ENCODE measurements at regions not wholly inside any gene's neighbourhood (a gene's known extent, or its start where the extent isn't known, plus 50 kb on each side); places are given as distances from the start of the nearest gene placed in this dataset.
"Not testable (repeated sequence)": the region's sequence is repeated elsewhere in the genome, so short reads cannot be mapped to it uniquely, and the experiment has no call there.

- no peak for DNase-seq (ENCODE audit: low read depth)
Observed at GRCh38 chr16:17561056-17561455, 90.3 kb upstream of the XYLT1 start.

GRCh38 chr16:17560548-17560947, 89.8 kb upstream of the XYLT1 start:
- no peak for DNase-seq (ENCODE audit: low read depth)

- no peak for DNase-seq (ENCODE audit: low read depth)
Observed at GRCh38 chr16:17559394-17559793, 88.6 kb upstream of the XYLT1 start.

DNA sequence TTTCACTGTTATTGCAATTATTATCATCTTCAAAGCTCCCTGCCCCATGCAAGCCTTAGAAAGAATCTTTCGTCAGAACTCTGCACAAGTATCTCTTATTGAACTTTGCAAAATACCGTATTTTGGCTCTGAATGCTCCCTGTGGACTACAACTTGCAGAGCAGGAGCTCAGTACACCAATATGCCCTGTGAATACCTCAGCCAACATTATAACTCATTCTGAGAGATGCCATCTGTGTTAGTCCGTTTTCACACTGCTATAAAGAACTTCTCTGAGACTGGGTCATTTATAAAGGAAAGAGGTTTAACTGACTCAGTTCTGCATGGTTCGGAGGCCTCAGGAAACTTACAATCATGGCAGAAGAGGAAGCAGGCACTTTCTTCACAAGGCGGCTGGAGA, 87.2 kb upstream of the XYLT1 start:
- no peak for DNase-seq (ENCODE audit: low read depth)

DNA sequence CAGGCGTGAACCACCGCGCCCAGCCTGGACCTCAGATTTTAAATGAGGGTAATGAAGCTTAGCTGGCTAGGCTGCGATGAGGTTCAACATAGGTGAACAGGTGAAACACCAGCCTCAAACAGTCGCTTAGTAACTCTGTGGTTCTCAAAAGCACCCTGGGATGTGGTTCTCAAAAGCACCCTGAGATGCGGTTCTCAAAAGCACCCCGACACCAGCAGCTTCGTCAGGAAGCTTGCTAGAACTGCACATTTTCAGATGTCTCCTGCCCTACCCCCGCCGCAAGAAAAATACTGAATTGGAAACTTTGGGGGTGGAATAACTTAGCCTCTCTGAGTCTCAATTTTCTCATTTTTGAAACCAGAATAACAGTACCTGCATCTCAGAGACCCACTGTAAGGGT, 86.7 kb upstream of the XYLT1 start:
- no peak for DNase-seq (ENCODE audit: low read depth)

GRCh38 chr16:17556276-17557052, 85.7 kb upstream of the XYLT1 start:
- DNase-seq (ENCODE audit: low read depth), result no peak

- DNase-seq (ENCODE audit: low read depth), result no peak
Observed at GRCh38 chr16:17555176-17555575, 84.4 kb upstream of the XYLT1 start.

GRCh38 chr16:17552351-17552750, 81.6 kb upstream of the XYLT1 start:
- no peak for DNase-seq (ENCODE audit: low read depth)

DNA sequence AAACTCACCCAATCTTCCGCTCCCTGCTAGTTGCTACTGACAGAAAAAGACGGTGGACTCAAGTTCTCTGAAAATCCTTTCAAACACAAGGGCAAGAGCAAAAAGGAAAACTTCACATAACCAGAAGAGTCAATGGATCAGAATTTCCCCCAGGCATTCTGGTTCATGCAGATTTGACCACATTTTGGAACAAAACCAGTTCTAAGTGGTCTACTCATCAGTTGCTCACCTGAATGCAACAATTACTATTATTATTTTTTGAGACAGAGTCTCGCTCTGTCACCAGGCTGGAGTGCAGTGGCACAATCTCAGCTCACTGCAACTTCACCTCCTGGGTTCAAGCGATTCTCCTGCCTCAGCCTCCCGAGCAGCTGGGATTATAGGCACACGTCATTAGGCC, 80.9 kb upstream of the XYLT1 start:
- not testable (repeated sequence) for DNase-seq (ENCODE audit: low read depth)

- DNase-seq (ENCODE audit: low read depth), result no peak
Observed at GRCh38 chr16:17548825-17549224, 78.1 kb upstream of the XYLT1 start.

- DNase-seq (ENCODE audit: low read depth), result no peak
Observed at GRCh38 chr16:17544785-17545184, 74.0 kb upstream of the XYLT1 start.

DNA sequence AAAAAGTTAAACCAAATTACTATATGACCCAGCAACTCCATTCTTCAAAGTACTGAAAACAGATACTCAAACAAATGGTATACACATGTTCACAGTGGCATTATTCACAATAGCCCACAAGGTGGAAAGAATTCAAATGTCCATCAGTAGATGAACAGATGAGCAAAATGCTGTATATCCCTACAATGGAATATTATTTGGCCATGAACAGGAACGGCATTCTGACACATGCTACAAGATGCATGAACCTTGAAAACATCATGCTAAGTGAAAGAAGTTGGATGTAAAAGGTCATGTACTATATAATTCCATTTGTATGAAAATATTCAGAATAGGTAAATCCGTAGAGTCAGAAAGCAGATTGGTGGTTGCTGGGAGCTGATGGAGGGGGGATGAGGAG, 73.5 kb upstream of the XYLT1 start:
- no peak for DNase-seq (ENCODE audit: low read depth)

DNA sequence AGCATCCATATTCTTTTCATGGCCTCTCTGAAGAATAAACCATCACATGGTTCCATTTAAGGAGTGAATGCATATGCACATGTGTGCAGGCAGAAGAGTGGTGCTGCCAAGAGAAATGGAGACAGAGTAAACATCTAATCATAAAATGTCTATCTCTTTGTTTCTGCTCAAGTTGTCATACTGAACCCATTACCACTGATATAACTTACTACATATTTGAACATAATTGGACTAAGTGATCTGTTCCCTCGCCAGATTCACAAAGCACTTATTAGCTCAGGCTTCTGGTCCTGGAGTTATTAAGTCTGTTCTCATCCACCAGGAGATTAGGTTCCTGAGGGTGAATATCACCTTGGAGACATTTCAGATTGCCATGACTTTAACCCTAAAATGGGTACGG, 72.3 kb upstream of the XYLT1 start:
- no peak for DNase-seq (ENCODE audit: low read depth)

DNA sequence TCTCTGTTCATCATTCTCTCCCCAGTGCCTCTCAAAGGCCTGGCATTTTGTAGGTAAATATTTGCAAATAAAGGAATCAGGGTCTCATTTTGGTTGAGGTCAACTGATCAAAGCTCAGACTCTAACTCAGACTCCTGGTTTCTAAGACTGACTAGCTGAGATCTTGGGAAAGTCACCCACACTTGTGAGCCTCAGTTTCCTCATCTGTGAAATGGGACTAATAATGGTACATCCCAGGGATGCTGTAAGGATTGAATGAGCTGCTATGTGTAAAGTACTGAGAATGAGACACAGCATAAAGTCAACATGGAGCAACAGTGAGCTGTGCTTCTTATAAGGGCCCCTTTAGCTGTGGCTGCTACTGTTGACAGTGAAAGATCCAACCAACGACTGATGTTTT, 70.6 kb upstream of the XYLT1 start:
- no peak for DNase-seq (ENCODE audit: low read depth)

GRCh38 chr16:17538927-17539326, 68.2 kb upstream of the XYLT1 start:
- DNase-seq (ENCODE audit: low read depth), result no peak

DNA sequence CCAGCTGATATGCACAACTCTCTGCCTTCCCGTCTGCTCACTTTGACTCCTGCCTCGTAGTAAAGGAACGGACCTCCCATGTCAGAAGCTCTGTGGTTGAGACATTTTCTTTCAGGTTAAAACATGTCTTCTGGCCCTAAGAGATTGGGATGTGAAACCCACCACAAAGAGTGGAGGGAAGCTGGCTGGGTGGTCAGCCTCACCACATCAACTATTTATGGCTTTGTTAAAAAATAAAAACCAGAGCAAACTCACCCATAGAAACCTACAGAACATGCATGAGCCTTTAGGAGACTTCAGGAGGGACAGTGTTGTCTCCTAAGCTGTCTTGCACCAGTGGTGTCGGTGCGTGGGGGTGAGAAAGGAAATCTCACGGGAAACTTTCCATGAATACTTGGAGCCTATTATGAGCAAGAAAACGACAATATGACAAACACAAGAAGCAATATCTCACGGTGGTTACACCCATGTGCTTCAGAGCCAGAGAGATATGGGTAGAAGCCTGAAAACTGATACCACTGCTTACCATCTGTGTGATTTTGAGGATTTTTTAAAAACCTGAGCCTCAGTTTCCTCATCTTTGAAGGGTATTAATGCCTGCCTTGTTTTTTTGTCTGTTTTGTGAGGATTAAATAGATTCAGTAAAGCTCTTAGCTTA, 61.7 kb upstream of the XYLT1 start:
- DNase-seq (ENCODE audit: low read depth), result no peak

GRCh38 chr16:17529982-17530760, 59.4 kb upstream of the XYLT1 start:
- no peak for DNase-seq (ENCODE audit: low read depth)

GRCh38 chr16:17526956-17527937, 56.5 kb upstream of the XYLT1 start:
- DNase-seq (ENCODE audit: low read depth), result no peak

DNA sequence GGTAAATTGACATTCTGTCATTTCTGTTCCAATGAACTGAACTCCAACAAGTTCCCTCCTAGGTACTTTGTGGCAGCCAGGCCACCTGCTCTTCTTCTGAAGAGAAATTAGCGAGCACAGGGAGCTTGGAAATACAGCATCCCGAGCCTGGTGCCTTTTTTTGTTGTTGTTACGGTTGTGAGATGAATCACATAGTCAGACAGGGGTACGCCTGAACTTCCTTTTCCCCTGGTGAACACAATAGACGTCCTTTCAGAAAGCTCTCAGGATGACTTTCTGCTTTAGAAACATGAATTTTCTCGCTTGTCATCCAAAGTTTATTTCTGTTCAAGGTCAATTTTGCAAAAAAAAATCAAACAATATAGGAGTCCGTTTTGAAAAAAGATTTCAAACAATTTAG, 53.9 kb upstream of the XYLT1 start:
- no peak for DNase-seq (ENCODE audit: low read depth)

DNA sequence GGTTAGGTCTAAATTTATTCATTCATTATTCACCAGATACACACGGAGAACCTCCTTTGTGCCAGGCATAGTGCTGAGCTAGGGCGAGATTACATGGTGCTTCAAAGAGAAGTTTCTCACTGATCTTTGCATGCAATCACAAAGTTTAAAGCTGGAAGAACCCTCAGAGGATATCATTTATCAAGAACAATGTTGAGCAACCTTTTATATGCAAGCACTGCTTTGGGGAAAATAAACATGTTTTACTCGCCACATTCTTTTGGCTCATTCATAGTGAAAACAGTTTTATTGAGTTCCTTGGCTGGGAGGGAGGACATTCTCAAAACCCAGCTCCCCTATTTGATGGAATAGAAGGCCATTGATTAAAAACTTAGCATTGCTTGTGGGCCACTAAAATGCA, 49.8 kb upstream of the XYLT1 start:
- DNase-seq (ENCODE audit: low read depth), result no peak
